ENCODE measurements at regions not wholly inside any gene's neighbourhood (a gene's known extent, or its start where the extent isn't known, plus 50 kb on each side); places are given as distances from the start of the nearest gene placed in this dataset.

DNA sequence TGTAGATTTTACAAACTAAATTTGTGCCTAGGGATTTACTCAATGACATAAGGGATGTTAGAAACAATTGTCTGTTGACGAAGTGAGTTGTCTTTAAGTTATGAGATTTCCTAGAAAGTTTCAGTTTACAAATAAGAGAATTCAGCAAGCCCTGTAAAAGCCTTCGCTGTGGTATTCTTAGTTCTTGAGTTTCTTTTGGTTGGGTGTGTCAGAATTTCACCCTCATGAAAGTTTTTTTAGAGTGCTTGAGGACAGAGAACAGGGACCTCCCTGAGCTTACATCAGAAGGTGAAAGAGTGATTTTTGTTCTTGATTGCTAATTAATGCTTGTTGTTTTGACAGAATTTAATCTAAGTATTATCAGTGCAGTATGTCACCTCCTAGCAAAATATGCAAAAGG, 2628.2 kb downstream of the ARAP2 start:
- TF ChIP-seq, protein P1, sequence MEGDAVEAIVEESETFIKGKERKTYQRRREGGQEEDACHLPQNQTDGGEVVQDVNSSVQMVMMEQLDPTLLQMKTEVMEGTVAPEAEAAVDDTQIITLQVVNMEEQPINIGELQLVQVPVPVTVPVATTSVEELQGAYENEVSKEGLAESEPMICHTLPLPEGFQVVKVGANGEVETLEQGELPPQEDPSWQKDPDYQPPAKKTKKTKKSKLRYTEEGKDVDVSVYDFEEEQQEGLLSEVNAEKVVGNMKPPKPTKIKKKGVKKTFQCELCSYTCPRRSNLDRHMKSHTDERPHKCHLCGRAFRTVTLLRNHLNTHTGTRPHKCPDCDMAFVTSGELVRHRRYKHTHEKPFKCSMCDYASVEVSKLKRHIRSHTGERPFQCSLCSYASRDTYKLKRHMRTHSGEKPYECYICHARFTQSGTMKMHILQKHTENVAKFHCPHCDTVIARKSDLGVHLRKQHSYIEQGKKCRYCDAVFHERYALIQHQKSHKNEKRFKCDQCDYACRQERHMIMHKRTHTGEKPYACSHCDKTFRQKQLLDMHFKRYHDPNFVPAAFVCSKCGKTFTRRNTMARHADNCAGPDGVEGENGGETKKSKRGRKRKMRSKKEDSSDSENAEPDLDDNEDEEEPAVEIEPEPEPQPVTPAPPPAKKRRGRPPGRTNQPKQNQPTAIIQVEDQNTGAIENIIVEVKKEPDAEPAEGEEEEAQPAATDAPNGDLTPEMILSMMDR (conservative IDR thresholded peaks at IDR 0.05; ENCODE audit: low read depth, low read length): no peak
- no peak for TF ChIP-seq EZH2 (IDR thresholded peaks at IDR 0.05; ENCODE audit: low read length, unreplicated experiment)
